ENCODE measurements at regions not wholly inside any gene's neighbourhood (a gene's known extent, or its start where the extent isn't known, plus 50 kb on each side); places are given as distances from the start of the nearest gene placed in this dataset.
"Not testable (repeated sequence)": the region's sequence is repeated elsewhere in the genome, so short reads cannot be mapped to it uniquely, and the experiment has no call there.

- ATAC-seq, result no peak
- intact Hi-C loops (cut with DNase I), result no loop called here
- no peak for DNase-seq (ENCODE audit: missing footprints)
Observed at GRCh38 chr16:87134628-87134995, 182.6 kb downstream of the C16orf95 start.

DNA sequence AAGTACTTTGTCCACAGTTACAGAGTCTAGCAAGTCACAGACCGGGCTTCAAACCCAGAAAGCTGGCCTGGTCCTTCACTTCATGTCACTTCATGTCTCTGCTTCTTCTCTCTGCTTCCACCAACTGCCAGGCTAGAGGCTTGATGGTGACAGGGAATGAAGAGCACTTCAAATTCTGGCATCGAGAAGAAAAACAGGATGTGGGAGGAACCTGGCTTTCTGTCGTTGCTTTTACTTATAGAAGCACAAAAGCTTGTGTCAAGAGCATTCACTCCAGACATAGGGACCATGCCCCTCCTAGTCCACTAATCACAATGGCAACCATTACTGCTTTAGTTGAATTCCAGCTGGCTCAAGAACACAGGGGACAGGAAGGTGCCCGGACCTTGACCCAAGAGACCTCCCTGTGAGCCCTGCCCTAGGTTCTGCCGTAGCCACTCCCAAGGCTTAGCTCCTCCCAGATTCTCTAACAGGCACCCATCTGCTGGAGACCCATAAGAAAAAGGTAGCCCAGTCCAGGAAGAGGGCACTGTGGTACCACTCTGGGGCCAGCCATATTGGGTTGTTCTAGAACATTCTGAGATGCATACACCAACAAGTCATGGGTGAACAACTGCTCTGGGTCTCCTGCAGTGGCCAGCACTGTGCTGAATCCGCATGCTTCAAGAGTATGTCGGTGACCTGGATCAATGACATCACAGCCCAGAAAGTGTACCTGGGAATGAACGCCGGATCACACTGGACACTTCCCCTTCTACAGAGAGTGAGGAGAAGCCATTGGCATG, 181.8 kb downstream of the C16orf95 start:
- DNase-seq (ENCODE audit: missing footprints) (no peak), ATAC-seq (no peak)
- intact Hi-C loops (cut with DNase I), result no loop called here

DNA sequence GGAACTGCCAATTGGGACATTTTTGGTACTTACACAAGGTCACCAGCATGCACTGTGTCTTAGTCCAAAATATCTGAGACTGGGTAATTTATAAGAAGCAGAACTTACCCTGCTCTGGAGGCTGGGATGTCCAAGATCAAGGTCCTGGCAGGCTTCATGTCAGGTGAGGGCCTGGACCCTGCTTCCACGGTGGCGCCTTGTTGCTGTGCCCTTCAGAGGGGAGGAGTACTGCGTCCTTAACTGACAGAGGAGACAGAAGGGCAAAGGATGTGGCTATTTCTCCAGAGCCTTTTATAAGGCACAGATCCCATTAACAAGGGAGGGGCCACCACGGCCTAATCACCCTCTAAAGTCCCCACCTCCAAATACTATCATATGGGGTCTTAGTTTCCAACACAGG, 178.9 kb downstream of the C16orf95 start:
- intact Hi-C loops (cut with DNase I), result no loop called here
- no peak for ATAC-seq
- no peak for DNase-seq (ENCODE audit: missing footprints)

GRCh38 chr16:87138738-87139267, 178.4 kb downstream of the C16orf95 start:
- no peak for DNase-seq (ENCODE audit: missing footprints)
- intact Hi-C loops (cut with DNase I), result no loop called here
- ATAC-seq, result no peak

- ATAC-seq (no peak), DNase-seq (ENCODE audit: missing footprints) (no peak)
- intact Hi-C loops (cut with DNase I), result no loop called here
Observed at GRCh38 chr16:87140211-87141200, 176.7 kb downstream of the C16orf95 start.

DNA sequence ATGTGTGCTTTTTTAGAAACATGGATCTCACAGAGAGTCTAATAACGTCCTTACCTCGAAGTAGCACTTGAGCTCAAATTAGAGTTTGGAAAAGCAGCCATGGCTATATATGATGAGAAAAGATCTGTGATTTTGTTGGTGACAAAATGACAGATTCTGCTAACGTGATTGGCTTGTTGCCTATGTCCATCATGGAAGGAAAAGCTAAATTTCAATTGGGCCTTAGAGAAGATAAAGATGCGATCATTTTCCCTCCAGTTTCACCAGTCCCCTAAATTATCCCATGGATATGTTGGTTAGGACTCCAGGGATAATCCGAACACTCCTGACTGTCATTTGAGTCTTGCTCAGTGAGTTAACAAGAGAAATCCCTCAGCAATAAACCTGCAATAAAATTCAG, 175.8 kb downstream of the C16orf95 start:
- intact Hi-C loops (cut with DNase I), result no loop called here
- DNase-seq (ENCODE audit: missing footprints) (no peak), ATAC-seq (no peak)

- intact Hi-C loops (cut with DNase I), result no loop called here
- ATAC-seq, result no peak
Observed at GRCh38 chr16:87143661-87144121, 173.5 kb downstream of the C16orf95 start.

GRCh38 chr16:87144232-87144631, 173.0 kb downstream of the C16orf95 start:
- ATAC-seq (no peak), DNase-seq (ENCODE audit: missing footprints) (no peak)
- intact Hi-C loops (cut with DNase I), result no loop called here

More at GRCh38 chr16:87143661-87144121, 173.5 kb downstream of the C16orf95 start:
- no peak for DNase-seq (ENCODE audit: missing footprints)

DNA sequence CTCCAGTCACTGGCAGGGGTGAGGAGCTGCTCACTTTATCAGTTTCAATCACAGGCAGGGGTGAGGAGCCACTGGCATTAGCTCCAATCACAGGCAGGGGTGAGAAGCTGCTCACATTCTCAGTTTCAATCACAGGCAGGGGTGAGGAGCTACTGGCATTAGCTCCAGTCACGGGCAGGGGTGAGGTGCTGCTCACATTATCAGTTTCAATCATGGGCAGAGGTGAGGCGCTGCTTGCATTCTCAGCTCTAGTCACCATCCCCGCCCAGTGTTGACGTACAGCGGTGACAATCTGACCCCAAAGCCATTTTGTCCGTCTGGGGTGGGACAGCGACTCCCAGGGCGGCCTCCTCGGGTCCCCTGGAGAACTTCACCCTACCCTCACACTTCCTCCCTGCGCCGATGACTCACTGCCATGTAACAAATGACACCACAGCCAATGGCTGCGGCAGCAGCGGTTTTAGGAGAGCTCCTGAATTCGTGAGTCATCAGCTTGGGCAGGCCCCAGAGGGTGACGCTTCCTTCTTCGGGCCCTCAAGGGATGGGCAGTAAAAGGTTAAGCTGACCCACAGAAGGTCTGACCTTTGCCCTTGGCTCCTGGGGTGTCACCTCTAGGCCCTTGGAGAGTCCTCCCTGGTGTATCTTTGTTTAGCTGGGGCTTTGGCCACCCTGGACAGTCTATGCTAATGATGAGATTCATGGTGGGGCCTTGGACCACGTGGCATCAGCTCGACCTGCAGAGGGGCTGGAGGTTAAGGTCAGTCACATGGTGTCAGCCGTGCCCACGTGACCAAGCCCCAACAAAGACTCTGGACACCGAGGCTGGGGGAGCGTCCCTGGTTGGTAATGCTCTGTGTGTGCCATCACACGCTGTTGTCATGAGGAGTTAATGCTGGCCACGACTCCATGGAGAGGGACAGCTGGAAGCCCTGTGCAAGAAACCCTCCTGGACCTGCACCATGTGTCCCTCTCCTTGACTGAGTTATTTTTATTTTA, 171.7 kb downstream of the C16orf95 start:
- ATAC-seq (no peak), DNase-seq (ENCODE audit: missing footprints) (no peak)
- intact Hi-C loops (cut with DNase I), result no loop called here

- DNase-seq (ENCODE audit: missing footprints) (no peak), ATAC-seq (no peak)
- intact Hi-C loops (cut with DNase I), result no loop called here
Observed at GRCh38 chr16:87146676-87147075, 170.5 kb downstream of the C16orf95 start.

DNA sequence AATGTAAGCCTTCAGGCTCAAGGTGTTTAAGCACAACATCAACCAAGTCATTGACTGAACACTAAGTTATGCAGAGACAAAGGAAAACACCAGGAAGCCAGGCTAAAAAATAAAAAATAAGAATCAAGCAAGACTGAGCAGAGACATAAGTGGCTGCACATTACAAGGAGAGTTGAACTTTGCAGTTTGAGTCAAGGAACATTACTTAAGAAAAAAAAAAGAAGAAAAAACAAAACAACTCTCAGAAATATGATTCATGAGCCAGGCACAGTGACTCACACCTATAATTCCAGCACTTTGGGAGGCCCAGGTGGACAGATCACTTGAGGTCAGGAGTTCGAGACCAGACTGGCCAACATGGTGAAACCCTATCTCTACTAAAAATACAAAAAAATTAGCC, 168.1 kb downstream of the C16orf95 start:
- intact Hi-C loops (cut with DNase I), result no loop called here
- DNase-seq (ENCODE audit: missing footprints) (no peak), ATAC-seq (no peak)

- intact Hi-C loops (cut with DNase I), result no loop called here
- DNase-seq (ENCODE audit: missing footprints), result no peak
- ATAC-seq, result no peak
Observed at GRCh38 chr16:87150262-87150661, 166.9 kb downstream of the C16orf95 start.

GRCh38 chr16:87150681-87151280, 166.4 kb downstream of the C16orf95 start:
- ATAC-seq (no peak), DNase-seq (ENCODE audit: missing footprints) (no peak)
- intact Hi-C loops (cut with DNase I), result no loop called here

GRCh38 chr16:87152221-87152755, 164.9 kb downstream of the C16orf95 start:
- ATAC-seq, result no peak
- intact Hi-C loops (cut with DNase I), result no loop called here
- DNase-seq (ENCODE audit: missing footprints), result no peak

- intact Hi-C loops (cut with DNase I), result no loop called here
- ATAC-seq, result no peak
- DNase-seq (ENCODE audit: missing footprints), result no peak
Observed at GRCh38 chr16:87153326-87153725, 163.9 kb downstream of the C16orf95 start.

DNA sequence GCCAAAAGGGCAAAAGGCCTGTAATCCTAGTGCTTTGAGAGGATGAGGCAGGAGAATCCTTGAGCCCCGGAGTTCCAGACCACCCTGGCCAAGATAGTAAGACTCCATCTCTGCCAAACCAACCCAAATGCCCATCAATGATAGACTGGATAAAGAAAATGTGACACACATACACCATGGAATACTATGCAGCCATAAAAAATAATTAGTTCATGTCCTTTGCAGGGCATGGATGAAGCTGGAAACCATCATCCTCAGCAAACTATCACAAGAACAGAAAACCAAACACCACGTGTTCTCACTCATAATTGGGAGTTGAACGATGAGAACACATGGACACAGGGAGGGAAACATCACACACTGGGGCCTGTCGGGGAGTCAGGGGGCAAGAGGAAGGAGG, 161.9 kb downstream of the C16orf95 start:
- ATAC-seq; DNase-seq (ENCODE audit: missing footprints); intact Hi-C loops (cut with DNase I): not testable (repeated sequence)

DNA sequence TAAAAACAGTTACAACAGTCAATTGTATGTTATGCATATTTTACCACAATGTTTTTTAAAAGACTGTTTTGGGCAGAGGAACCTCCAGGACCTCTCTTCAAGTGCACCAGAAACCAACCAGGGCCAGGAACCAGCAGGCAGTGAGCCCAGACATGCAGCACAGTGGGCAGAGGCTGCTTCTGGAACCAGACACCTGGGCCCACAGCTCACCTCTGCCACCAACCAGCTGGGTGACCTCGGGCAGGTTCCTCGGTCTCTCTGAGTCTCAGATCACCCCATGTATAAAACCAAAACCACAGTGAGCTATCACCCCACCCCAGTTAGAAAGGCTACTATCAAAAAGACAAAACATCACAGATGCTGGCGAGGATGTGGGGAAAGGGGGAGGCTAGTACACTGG, 161.0 kb downstream of the C16orf95 start:
- DNase-seq (ENCODE audit: missing footprints), result no peak
- no peak for ATAC-seq
- intact Hi-C loops (cut with DNase I), result no loop called here

GRCh38 chr16:87160234-87160636, 157.0 kb downstream of the C16orf95 start:
- ATAC-seq, result peak; percentile 8
- no peak for DNase-seq (ENCODE audit: missing footprints)
- intact Hi-C loops (cut with DNase I), result no loop called here

Measured in Right ventricle myocardium inferior (tissue), 1 donor.